ENCODE measurements at regions not wholly inside any gene's neighbourhood (a gene's known extent, or its start where the extent isn't known, plus 50 kb on each side); places are given as distances from the start of the nearest gene placed in this dataset.
"Not testable (repeated sequence)": the region's sequence is repeated elsewhere in the genome, so short reads cannot be mapped to it uniquely, and the experiment has no call there.

- Histone ChIP-seq H3K9me3 (ENCODE audit: low read length) (no peaks in the 10 kb centered on the region), H3K27me3 (ENCODE audit: insufficient read depth, low read depth, low read length) (no peaks in the 10 kb centered on the region), H4K20me1 (ENCODE audit: insufficient read depth) (no peaks in the 10 kb centered on the region), H3K79me2 (replicated peaks; ENCODE audit: insufficient read depth, low read length) (no peaks in the 10 kb centered on the region), H3K4me2 (ENCODE audit: low read length) (no peak overlapping the region), H3K36me3 (ENCODE audit: insufficient read depth, low read length) (no peaks in the 10 kb centered on the region), H3K9ac (ENCODE audit: low read length) (no peak overlapping the region), H3K9me2 (ENCODE audit: insufficient read depth, low read length) (no peaks in the 10 kb centered on the region), H3K4me3 (ENCODE audit: low read length) (no peak overlapping the region), H3F3A (ENCODE audit: insufficient read depth, low read length, poor library complexity, severe bottlenecking) (no peaks in the 10 kb centered on the region), H2AFZ (ENCODE audit: low read depth, low read length) (no peak overlapping the region), H3K27ac (ENCODE audit: low read length) (no peak overlapping the region)
- no peak for TF ChIP-seq TAF1 (IDR thresholded peaks at IDR 0.05; ENCODE audit: low read depth)
Measured at GRCh38 chr2:200125444-200126284, 170.3 kb downstream of the MAIP1 start.

- H4K20me1 ChIP-seq (ENCODE audit: insufficient read depth); H3K27me3 ChIP-seq (ENCODE audit: insufficient read depth, low read depth, low read length): not testable (repeated sequence)
Measured at GRCh38 chr2:200126285-200126670, 170.9 kb downstream of the MAIP1 start.

GRCh38 chr2:200126680-200127079 lies 171.3 kb downstream of the MAIP1 start:
- not testable (repeated sequence) for H3K9me2 ChIP-seq (ENCODE audit: insufficient read depth, low read length); H2AFZ ChIP-seq (ENCODE audit: low read depth, low read length); H3K27ac ChIP-seq (ENCODE audit: low read length); H3F3A ChIP-seq (ENCODE audit: insufficient read depth, low read length, poor library complexity, severe bottlenecking); H3K4me2 ChIP-seq (ENCODE audit: low read length); H4K20me1 ChIP-seq (ENCODE audit: insufficient read depth); H3K79me2 ChIP-seq (replicated peaks; ENCODE audit: insufficient read depth, low read length); H3K9me3 ChIP-seq (ENCODE audit: low read length); H3K9ac ChIP-seq (ENCODE audit: low read length); H3K4me3 ChIP-seq (ENCODE audit: low read length); H3K36me3 ChIP-seq (ENCODE audit: insufficient read depth, low read length); H3K27me3 ChIP-seq (ENCODE audit: insufficient read depth, low read depth, low read length)

More at GRCh38 chr2:200126285-200126670, 170.9 kb downstream of the MAIP1 start:
- H3K4me2 ChIP-seq (ENCODE audit: low read length); H3K9me3 ChIP-seq (ENCODE audit: low read length); H3K79me2 ChIP-seq (replicated peaks; ENCODE audit: insufficient read depth, low read length); H2AFZ ChIP-seq (ENCODE audit: low read depth, low read length); H3K36me3 ChIP-seq (ENCODE audit: insufficient read depth, low read length); H3F3A ChIP-seq (ENCODE audit: insufficient read depth, low read length, poor library complexity, severe bottlenecking); H3K9ac ChIP-seq (ENCODE audit: low read length); H3K4me3 ChIP-seq (ENCODE audit: low read length); H3K27ac ChIP-seq (ENCODE audit: low read length); H3K9me2 ChIP-seq (ENCODE audit: insufficient read depth, low read length): not testable (repeated sequence)

- no peaks in the 10 kb centered on the region for H3K27me3 ChIP-seq (ENCODE audit: insufficient read depth, low read depth, low read length)
- no peaks in the 10 kb centered on the region for H3F3A ChIP-seq (ENCODE audit: insufficient read depth, low read length, poor library complexity, severe bottlenecking)
- no peak overlapping the region for H3K9ac ChIP-seq (ENCODE audit: low read length)
- no peaks in the 10 kb centered on the region for H3K9me3 ChIP-seq (ENCODE audit: low read length)
- TF ChIP-seq EZH2 (IDR thresholded peaks at IDR 0.05; ENCODE audit: borderline replicate concordance, insufficient read depth, low read length, poor library complexity, severe bottlenecking) = no peak
- TF ChIP-seq RAD21 (conservative IDR thresholded peaks at IDR 0.05) = no peak
- TF ChIP-seq EP300 (conservative IDR thresholded peaks at IDR 0.05; ENCODE audit: poor library complexity, severe bottlenecking) = no peak
- no peak for TF ChIP-seq POLR2AphosphoS5 (IDR thresholded peaks at IDR 0.05)
- no peaks in the 10 kb centered on the region for H4K20me1 ChIP-seq (ENCODE audit: insufficient read depth)
- no peak overlapping the region for H3K4me3 ChIP-seq (ENCODE audit: low read length)
- H3K36me3 ChIP-seq (ENCODE audit: insufficient read depth, low read length) = no peaks in the 10 kb centered on the region
- H3K27ac ChIP-seq (ENCODE audit: low read length) = no peak overlapping the region
- no peak overlapping the region for H2AFZ ChIP-seq (ENCODE audit: low read depth, low read length)
- H3K79me2 ChIP-seq (replicated peaks; ENCODE audit: insufficient read depth, low read length) = no peaks in the 10 kb centered on the region
- no peaks in the 10 kb centered on the region for H3K9me2 ChIP-seq (ENCODE audit: insufficient read depth, low read length)
- no peak overlapping the region for H3K4me2 ChIP-seq (ENCODE audit: low read length)
Measured at GRCh38 chr2:200127848-200128247, 172.5 kb downstream of the MAIP1 start.

- no peaks in the 10 kb centered on the region for H3K27me3 ChIP-seq (ENCODE audit: insufficient read depth, low read depth, low read length)
- no peak for TF ChIP-seq REST (IDR thresholded peaks at IDR 0.05; ENCODE audit: borderline replicate concordance)
- no peak overlapping the region for H3K4me3 ChIP-seq (ENCODE audit: low read length)
- H4K20me1 ChIP-seq (ENCODE audit: insufficient read depth) = no peaks in the 10 kb centered on the region
- H2AFZ ChIP-seq (ENCODE audit: low read depth, low read length) = no peak overlapping the region
- H3K9me3 ChIP-seq (ENCODE audit: low read length) = no peaks in the 10 kb centered on the region
- H3K36me3 ChIP-seq (ENCODE audit: insufficient read depth, low read length) = no peaks in the 10 kb centered on the region
- H3F3A ChIP-seq (ENCODE audit: insufficient read depth, low read length, poor library complexity, severe bottlenecking) = no peaks in the 10 kb centered on the region
- H3K79me2 ChIP-seq (replicated peaks; ENCODE audit: insufficient read depth, low read length) = no peaks in the 10 kb centered on the region
- no peaks in the 10 kb centered on the region for H3K9me2 ChIP-seq (ENCODE audit: insufficient read depth, low read length)
- H3K9ac ChIP-seq (ENCODE audit: low read length) = no peak overlapping the region
- no peak overlapping the region for H3K4me2 ChIP-seq (ENCODE audit: low read length)
- H3K27ac ChIP-seq (ENCODE audit: low read length) = no peak overlapping the region
Measured at GRCh38 chr2:200128296-200128695, 172.9 kb downstream of the MAIP1 start.

All from neural cell (in vitro differentiated cells).